Spleen (tissue), 7 donors: ENCODE measurements at regions not wholly inside any gene's neighbourhood (a gene's known extent, or its start where the extent isn't known, plus 50 kb on each side); places are given as distances from the start of the nearest gene placed in this dataset.

Source experiments
- POLR2A ChIP-seq, 3 donors: fragments of 450-650 bp; IDR thresholded peaks; one replicate each; pipeline ENCODE4 v1.5.1; 2017; ENCODE audit warnings: antibody characterized with exemption in 3 of 3, mild to moderate bottlenecking in 1 of 3
- POLR2AphosphoS5 ChIP-seq, 3 donors: sonication (generic); formaldehyde crosslinking; IDR thresholded peaks; one replicate each; pipeline ENCODE4 v1.5.1; 2017; ENCODE audit warnings: antibody characterized with exemption in 3 of 3
- TF ChIP-seq, protein P1 (sequence below), 11 experiments: fragments of 200-600 bp in 7 of 11; fragments of 450-650 bp in 4 of 11; sonication (generic) in 4 of 11; IDR thresholded peaks in 8 of 11; conservative IDR thresholded peaks in 3 of 11; 1 replicate in 7 of 11; 2 replicates in 4 of 11; pipeline versions ENCODE4 v1.4.0 to v1.8.0; 2016 to 2021; ENCODE audit warnings: antibody characterized with exemption in 11 of 11, inconsistent platforms in 4 of 11, mild to moderate bottlenecking in 1 of 11
- donor health status: DM: no; HTN: no; CAD: no; lungs with moderate emphysema.
- donor health status: DM: no; HTN: no; CAD: no.
- donor health status: DM: no; HTN: no; CAD: no.

DNA sequence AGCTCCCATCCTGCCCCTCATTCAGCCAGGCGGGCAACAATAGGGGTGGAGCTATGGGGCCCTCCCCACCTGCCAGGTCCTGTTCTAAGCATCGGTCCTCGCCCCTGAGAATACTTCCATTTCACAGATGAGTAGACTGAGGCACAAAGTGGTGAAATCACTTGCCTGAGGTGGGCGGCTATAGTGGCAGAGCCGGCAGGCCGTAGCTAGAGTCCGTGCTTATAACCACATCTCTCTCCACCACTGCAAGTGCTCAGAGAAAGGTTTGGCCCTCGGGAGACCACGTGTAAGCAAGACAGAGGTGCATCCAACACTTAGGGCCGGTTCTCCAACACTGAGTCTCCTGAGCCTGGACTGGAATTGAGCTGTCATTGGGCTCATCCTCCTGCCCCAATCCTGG, 145.8 kb upstream of the UNC5B start:
- TF ChIP-seq, protein P1, sequence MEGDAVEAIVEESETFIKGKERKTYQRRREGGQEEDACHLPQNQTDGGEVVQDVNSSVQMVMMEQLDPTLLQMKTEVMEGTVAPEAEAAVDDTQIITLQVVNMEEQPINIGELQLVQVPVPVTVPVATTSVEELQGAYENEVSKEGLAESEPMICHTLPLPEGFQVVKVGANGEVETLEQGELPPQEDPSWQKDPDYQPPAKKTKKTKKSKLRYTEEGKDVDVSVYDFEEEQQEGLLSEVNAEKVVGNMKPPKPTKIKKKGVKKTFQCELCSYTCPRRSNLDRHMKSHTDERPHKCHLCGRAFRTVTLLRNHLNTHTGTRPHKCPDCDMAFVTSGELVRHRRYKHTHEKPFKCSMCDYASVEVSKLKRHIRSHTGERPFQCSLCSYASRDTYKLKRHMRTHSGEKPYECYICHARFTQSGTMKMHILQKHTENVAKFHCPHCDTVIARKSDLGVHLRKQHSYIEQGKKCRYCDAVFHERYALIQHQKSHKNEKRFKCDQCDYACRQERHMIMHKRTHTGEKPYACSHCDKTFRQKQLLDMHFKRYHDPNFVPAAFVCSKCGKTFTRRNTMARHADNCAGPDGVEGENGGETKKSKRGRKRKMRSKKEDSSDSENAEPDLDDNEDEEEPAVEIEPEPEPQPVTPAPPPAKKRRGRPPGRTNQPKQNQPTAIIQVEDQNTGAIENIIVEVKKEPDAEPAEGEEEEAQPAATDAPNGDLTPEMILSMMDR (IDR thresholded peaks at IDR 0.05 in 8 of 11, conservative IDR thresholded peaks at IDR 0.05 in 3 of 11): no peak
- TF ChIP-seq POLR2AphosphoS5 (IDR thresholded peaks at IDR 0.05): no peak
- no peak for TF ChIP-seq POLR2A (IDR thresholded peaks at IDR 0.05)
